K562 (cell line): ENCODE measurements at regions not wholly inside any gene's neighbourhood (a gene's known extent, or its start where the extent isn't known, plus 50 kb on each side); places are given as distances from the start of the nearest gene placed in this dataset.

ENCODE experiments used
- ATAC-seq: fragments of 200-7000 bp; cut with Tn5 transposase; 3 replicates; pipeline ENCODE4 v1.9.1; 2020; ENCODE audit warnings: moderate library complexity
- BruUV-seq: library from RNA; stranded (reverse); fragments of 400-500 nt; replicated peaks from 2 replicates; lab custom pipeline; 2021; lab: Mats Ljungman, UMichigan
- CTCF ChIA-PET: fragments of 300-600 bp; formaldehyde crosslinking; extraction: SDS; loops from one replicate; lab custom pipeline; 2021; ENCODE audit warnings: low intra/inter-chr PET ratio; lab: Yijun Ruan, JAX
- POLR2A ChIA-PET: fragments of 300-600, 350-650 bp; sonication (Branson Sonifier 250); formaldehyde crosslinking; extraction: SDS; loops from one replicate; lab custom pipeline; 2021; ENCODE audit warnings: antibody characterized with exemption, inconsistent platforms; lab: Yijun Ruan, JAX
- DNase-seq, 4 experiments: peaks; one replicate each; pipeline versions ENCODE4 v3.0.0 to v3.0.0-alpha.2; 2011 to 2018; ENCODE audit warnings: low spot score in 3 of 4, mixed read lengths in 3 of 4; ENCODE audit errors: extremely low read depth in 1 of 4
- FAIRE-seq: peaks from 2 replicates; lab custom pipeline; 2011; peaks lifted over from hg19 to GRCh38; lab: Jason Lieb, UNC
- H2AFZ ChIP-seq: 2 replicates; pipeline ENCODE4 v1.6.0; 2011; ENCODE audit warnings: low read depth, low read length, control low read depth, inconsistent platforms
- H3K27ac ChIP-seq: fragments of 200-600 bp; 3 replicates; pipeline ENCODE4 v1.8.0; 2011; ENCODE audit warnings: low read depth, mild to moderate bottlenecking, control low read depth, inconsistent platforms, low read length, moderate library complexity, mixed read lengths; ENCODE audit errors: extremely low read depth
- H3K27me3 ChIP-seq, 2 experiments: fragments of 300-600 bp in 1 of 2; 2 replicates in 1 of 2; 3 replicates in 1 of 2; pipeline versions ENCODE4 v1.6.0 to v1.8.0; 2011; ENCODE audit warnings: inconsistent platforms in 2 of 2, low read length in 2 of 2, mild to moderate bottlenecking in 1 of 2, mixed read lengths in 1 of 2, moderate library complexity in 1 of 2; ENCODE audit not compliant: control insufficient read depth in 2 of 2, insufficient read depth in 2 of 2
- H3K36me3 ChIP-seq: fragments of 300-600 bp; 3 replicates; pipeline ENCODE4 v1.8.0; 2011; ENCODE audit warnings: mild to moderate bottlenecking, low read length, inconsistent platforms; ENCODE audit not compliant: control insufficient read depth, insufficient read depth
- H3K4me1 ChIP-seq, 2 experiments: fragments of 200-600 bp in 1 of 2; replicated peaks in 1 of 2; 2 replicates in 1 of 2; 3 replicates in 1 of 2; pipeline versions ENCODE4 v1.5.1 to v1.8.0; 2011; ENCODE audit warnings: inconsistent platforms in 2 of 2, low read length in 2 of 2, mild to moderate bottlenecking in 1 of 2, mixed read lengths in 1 of 2, moderate library complexity in 1 of 2; ENCODE audit not compliant: control insufficient read depth in 2 of 2, insufficient read depth in 2 of 2
- H3K4me2 ChIP-seq: 2 replicates; pipeline ENCODE4 v1.6.1; 2011; ENCODE audit warnings: low read length, control low read depth, inconsistent platforms, mixed read lengths; ENCODE audit not compliant: insufficient read depth
- H3K4me3 ChIP-seq: fragments of 200-600 bp; sonication (generic), shearing (Covaris generic); 2 replicates; pipeline ENCODE4 v1.5.1; 2016; ENCODE audit warnings: control low read depth, inconsistent platforms
- H3K79me2 ChIP-seq: fragments of 200-600 bp; 3 replicates; pipeline ENCODE4 v1.8.0; 2011; ENCODE audit warnings: low read length, inconsistent platforms; ENCODE audit not compliant: control insufficient read depth, insufficient read depth
- H3K9ac ChIP-seq, 2 experiments: 2 replicates each; pipeline versions ENCODE4 v1.6.0 to v1.6.1; 2011; ENCODE audit warnings: low read depth in 2 of 2, low read length in 2 of 2, control low read depth in 1 of 2, inconsistent platforms in 1 of 2, mild to moderate bottlenecking in 1 of 2, mixed read lengths in 1 of 2; ENCODE audit not compliant: insufficient read depth in 1 of 2
- H3K9me1 ChIP-seq: one replicate; pipeline ENCODE4 v1.6.0; 2011; ENCODE audit warnings: inconsistent platforms, mild to moderate bottlenecking, low read length, moderate library complexity; ENCODE audit not compliant: control insufficient read depth, insufficient read depth
- H3K9me3 ChIP-seq: replicated peaks from 2 replicates; pipeline ENCODE4 v1.5.1; 2011; ENCODE audit warnings: low read depth, low read length, inconsistent platforms; ENCODE audit not compliant: control insufficient read depth, insufficient read depth
- H4K20me1 ChIP-seq: replicated peaks from 2 replicates; pipeline ENCODE4 v1.6.1; 2011; ENCODE audit warnings: low read length, inconsistent platforms, mixed read lengths; ENCODE audit not compliant: control insufficient read depth, insufficient read depth
- HMG20A ChIP-seq: fragments of 450-650 bp; formaldehyde crosslinking; conservative IDR thresholded peaks from 2 replicates; pipeline ENCODE4 v1.4.0; 2020; ENCODE audit warnings: mild to moderate bottlenecking, mixed read lengths
- HNRNPLL ChIP-seq: fragments of 200-400 bp; formaldehyde crosslinking; IDR thresholded peaks from 2 replicates; pipeline ENCODE4 v1.6.1; 2017; ENCODE audit warnings: low read length, low read depth, mild to moderate bottlenecking; ENCODE audit not compliant: poor library complexity, severe bottlenecking
- JUNB ChIP-seq: fragments of 450-650 bp; formaldehyde crosslinking; conservative IDR thresholded peaks from 2 replicates; pipeline ENCODE4 v1.4.0; 2020; ENCODE audit warnings: mild to moderate bottlenecking
- NFIX ChIP-seq: fragments of 250-450 bp; sonication (Bioruptor Pico); IDR thresholded peaks from 2 replicates; pipeline ENCODE4 v1.4.0; 2020; ENCODE audit warnings: low read depth, mild to moderate bottlenecking, moderate library complexity
- NR3C1 ChIP-seq: sonication (generic); formaldehyde crosslinking; IDR thresholded peaks from 2 replicates; pipeline ENCODE4 v1.8.1; 2022; ENCODE audit warnings: missing genetic modification reagents
- TGIF2 ChIP-seq: sonication (generic); formaldehyde crosslinking; IDR thresholded peaks from 2 replicates; pipeline ENCODE4 v1.8.1; 2022; ENCODE audit warnings: mild to moderate bottlenecking, missing genetic modification reagents, moderate library complexity
- TRIM24 ChIP-seq, 2 experiments: fragments of 450-650 bp; IDR thresholded peaks; 2 replicates each; pipeline ENCODE4 v1.6.1; 2016
- USF2 ChIP-seq: sonication (generic); formaldehyde crosslinking; IDR thresholded peaks from 2 replicates; pipeline ENCODE4 v1.5.0; 2020; ENCODE audit warnings: missing genetic modification reagents
- ZNF644 ChIP-seq: fragments of 200-800 bp; sonication (Bioruptor generic); IDR thresholded peaks from 2 replicates; pipeline ENCODE4 v1.6.1; 2016; ENCODE audit warnings: low read depth, missing genetic modification characterization, missing compliant biosample characterization
- WGBS: fragments of 100-300 bp; shearing (Covaris generic); methylation state at CpG from one replicate; pipeline ENCODE4 v1.1.6; 2016; ENCODE audit warnings: low coverage, mixed read lengths; ENCODE audit not compliant: insufficient coverage; ENCODE audit errors: missing lambda C conversion rate; 5-methylcytosine and 5-hydroxymethylcytosine counted together
- in situ Hi-C: fragments of 300-500 bp; cut with MboI; formaldehyde crosslinking; loops from 4 replicates; pipeline ENCODE4 v1.15.0; 2018; ENCODE audit warnings: inconsistent platforms, mixed read lengths
- intact Hi-C: fragments of 100-400 bp; cut with micrococcal nuclease; formaldehyde crosslinking; loops from 2 replicates; pipeline ENCODE4 v1.14.2; 2022
- TF ChIP-seq, protein P1 (sequence below), 2 experiments: fragments of 450-650 bp; formaldehyde crosslinking in 1 of 2; IDR thresholded peaks; 2 replicates each; pipeline versions ENCODE4 v1.4.0 to v1.6.1; 2014 to 2020; ENCODE audit warnings: mild to moderate bottlenecking in 2 of 2, borderline replicate concordance in 1 of 2, low read depth in 1 of 2
- TF ChIP-seq, protein P2 (sequence below): fragments of 450-650 bp; IDR thresholded peaks from 2 replicates; pipeline ENCODE4 v1.6.1; 2014; ENCODE audit warnings: low read depth, mild to moderate bottlenecking, moderate library complexity, borderline replicate concordance

DNA sequence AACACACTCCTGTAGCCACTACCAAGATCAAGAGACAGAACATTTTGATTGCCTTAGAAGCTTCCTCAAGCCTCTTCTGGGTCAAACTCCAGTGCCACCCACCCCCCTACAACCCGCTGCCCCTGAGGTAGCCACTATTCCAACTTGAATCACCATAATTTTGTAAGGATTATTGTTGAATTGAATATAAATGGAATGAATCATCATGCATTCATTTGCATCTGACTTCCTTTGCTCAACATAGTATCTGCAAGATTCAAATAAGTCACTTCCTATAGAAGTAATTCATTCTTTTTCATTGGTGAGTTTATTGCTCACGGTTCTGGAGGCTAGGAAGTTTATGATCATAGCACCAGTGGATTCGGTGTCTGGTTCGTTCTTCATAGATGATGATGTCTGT lies 364.2 kb downstream of the SLITRK2 start:
- intact Hi-C loops (no loop called here), in situ Hi-C loops (no loop called here)
- no peak overlapping the region for H3K4me3 ChIP-seq
- no peaks in the 10 kb centered on the region for H3K4me1 ChIP-seq
- ATAC-seq (no peak), FAIRE-seq (no peak), DNase-seq (no peak)
- 0% methylated on average over 4 of the region's 4 CpGs for WGBS
- ChIA-PET POLR2A (no interaction called here), CTCF (no interaction called here)
- no peak overlapping the region for H3K9ac ChIP-seq
- no peaks in the 10 kb centered on the region for H3K27me3 ChIP-seq
- no TSS peak for BruUV-seq
- no peak for TF ChIP-seq USF2 (CRISPR knock-in tag)
- no peak for TF ChIP-seq ZNF644 (tag)
- TF ChIP-seq HNRNPLL = no peak
- TF ChIP-seq TRIM24 (IDR thresholded peaks at IDR 0.05) = no peak
- no peak for TF ChIP-seq NR3C1 (CRISPR knock-in tag)
- TF ChIP-seq NFIX = no peak
- TF ChIP-seq, protein P1, sequence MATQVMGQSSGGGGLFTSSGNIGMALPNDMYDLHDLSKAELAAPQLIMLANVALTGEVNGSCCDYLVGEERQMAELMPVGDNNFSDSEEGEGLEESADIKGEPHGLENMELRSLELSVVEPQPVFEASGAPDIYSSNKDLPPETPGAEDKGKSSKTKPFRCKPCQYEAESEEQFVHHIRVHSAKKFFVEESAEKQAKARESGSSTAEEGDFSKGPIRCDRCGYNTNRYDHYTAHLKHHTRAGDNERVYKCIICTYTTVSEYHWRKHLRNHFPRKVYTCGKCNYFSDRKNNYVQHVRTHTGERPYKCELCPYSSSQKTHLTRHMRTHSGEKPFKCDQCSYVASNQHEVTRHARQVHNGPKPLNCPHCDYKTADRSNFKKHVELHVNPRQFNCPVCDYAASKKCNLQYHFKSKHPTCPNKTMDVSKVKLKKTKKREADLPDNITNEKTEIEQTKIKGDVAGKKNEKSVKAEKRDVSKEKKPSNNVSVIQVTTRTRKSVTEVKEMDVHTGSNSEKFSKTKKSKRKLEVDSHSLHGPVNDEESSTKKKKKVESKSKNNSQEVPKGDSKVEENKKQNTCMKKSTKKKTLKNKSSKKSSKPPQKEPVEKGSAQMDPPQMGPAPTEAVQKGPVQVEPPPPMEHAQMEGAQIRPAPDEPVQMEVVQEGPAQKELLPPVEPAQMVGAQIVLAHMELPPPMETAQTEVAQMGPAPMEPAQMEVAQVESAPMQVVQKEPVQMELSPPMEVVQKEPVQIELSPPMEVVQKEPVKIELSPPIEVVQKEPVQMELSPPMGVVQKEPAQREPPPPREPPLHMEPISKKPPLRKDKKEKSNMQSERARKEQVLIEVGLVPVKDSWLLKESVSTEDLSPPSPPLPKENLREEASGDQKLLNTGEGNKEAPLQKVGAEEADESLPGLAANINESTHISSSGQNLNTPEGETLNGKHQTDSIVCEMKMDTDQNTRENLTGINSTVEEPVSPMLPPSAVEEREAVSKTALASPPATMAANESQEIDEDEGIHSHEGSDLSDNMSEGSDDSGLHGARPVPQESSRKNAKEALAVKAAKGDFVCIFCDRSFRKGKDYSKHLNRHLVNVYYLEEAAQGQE (IDR thresholded peaks at IDR 0.05; ENCODE audit: borderline replicate concordance) = no peak
- TF ChIP-seq, protein P1 (CRISPR knock-in tag; IDR thresholded peaks at IDR 0.05; ENCODE audit: low read depth) = no peak
- TF ChIP-seq TGIF2 (CRISPR knock-in tag) = no peak
- TF ChIP-seq JUNB (CRISPR knock-in tag) = no peak
- TF ChIP-seq, protein P2, sequence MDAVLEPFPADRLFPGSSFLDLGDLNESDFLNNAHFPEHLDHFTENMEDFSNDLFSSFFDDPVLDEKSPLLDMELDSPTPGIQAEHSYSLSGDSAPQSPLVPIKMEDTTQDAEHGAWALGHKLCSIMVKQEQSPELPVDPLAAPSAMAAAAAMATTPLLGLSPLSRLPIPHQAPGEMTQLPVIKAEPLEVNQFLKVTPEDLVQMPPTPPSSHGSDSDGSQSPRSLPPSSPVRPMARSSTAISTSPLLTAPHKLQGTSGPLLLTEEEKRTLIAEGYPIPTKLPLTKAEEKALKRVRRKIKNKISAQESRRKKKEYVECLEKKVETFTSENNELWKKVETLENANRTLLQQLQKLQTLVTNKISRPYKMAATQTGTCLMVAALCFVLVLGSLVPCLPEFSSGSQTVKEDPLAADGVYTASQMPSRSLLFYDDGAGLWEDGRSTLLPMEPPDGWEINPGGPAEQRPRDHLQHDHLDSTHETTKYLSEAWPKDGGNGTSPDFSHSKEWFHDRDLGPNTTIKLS = no peak
- TF ChIP-seq HMG20A (CRISPR knock-in tag) = no peak
- no peaks in the 10 kb centered on the region for H4K20me1 ChIP-seq
- no peaks in the 10 kb centered on the region for H3K36me3 ChIP-seq
- no peak overlapping the region for H3K27ac ChIP-seq
- no peak overlapping the region for H2AFZ ChIP-seq
- no peak overlapping the region for H3K4me2 ChIP-seq
- H3K9me3 ChIP-seq = no peaks in the 10 kb centered on the region
- H3K79me2 ChIP-seq = no peaks in the 10 kb centered on the region
- H3K9me1 ChIP-seq = no peaks in the 10 kb centered on the region
